IPS DF 6.9 (cell line): ENCODE measurements at regions not wholly inside any gene's neighbourhood (a gene's known extent, or its start where the extent isn't known, plus 50 kb on each side); places are given as distances from the start of the nearest gene placed in this dataset.

Experiments
- DNase-seq: peaks from one replicate; pipeline ENCODE4 v3.0.0-alpha.2; 2013; ENCODE audit warnings: low read depth, low spot score
- H3K27ac ChIP-seq: one replicate; pipeline ENCODE4 v1.5.1; 2013; ENCODE audit warnings: low read length, control low read depth
- H3K27me3 ChIP-seq: 2 replicates; pipeline ENCODE4 v1.6.1; 2013; ENCODE audit warnings: mild to moderate bottlenecking, low read length; ENCODE audit not compliant: control insufficient read depth, insufficient read depth
- H3K36me3 ChIP-seq: 2 replicates; pipeline ENCODE4 v1.6.1; 2013; ENCODE audit warnings: low read length; ENCODE audit not compliant: control insufficient read depth, insufficient read depth
- H3K4me1 ChIP-seq: 2 replicates; pipeline ENCODE4 v1.6.1; 2013; ENCODE audit warnings: low read length; ENCODE audit not compliant: control insufficient read depth, insufficient read depth
- H3K4me3 ChIP-seq: 2 replicates; pipeline ENCODE4 v1.5.1; 2013; ENCODE audit warnings: mild to moderate bottlenecking, low read length
- H3K9me3 ChIP-seq: 2 replicates; pipeline ENCODE4 v1.6.1; 2013; ENCODE audit warnings: low read length, inconsistent platforms; ENCODE audit not compliant: control insufficient read depth, insufficient read depth
- WGBS: extraction: QIAGEN DNeasy Blood & Tissue Kit; methylation state at CpG from one replicate; pipeline ENCODE4 v1.1.7; 2013; ENCODE audit warnings: mixed read lengths, missing lambda C conversion rate; ENCODE audit not compliant: insufficient read length, insufficient coverage; 5-methylcytosine and 5-hydroxymethylcytosine counted together

DNA sequence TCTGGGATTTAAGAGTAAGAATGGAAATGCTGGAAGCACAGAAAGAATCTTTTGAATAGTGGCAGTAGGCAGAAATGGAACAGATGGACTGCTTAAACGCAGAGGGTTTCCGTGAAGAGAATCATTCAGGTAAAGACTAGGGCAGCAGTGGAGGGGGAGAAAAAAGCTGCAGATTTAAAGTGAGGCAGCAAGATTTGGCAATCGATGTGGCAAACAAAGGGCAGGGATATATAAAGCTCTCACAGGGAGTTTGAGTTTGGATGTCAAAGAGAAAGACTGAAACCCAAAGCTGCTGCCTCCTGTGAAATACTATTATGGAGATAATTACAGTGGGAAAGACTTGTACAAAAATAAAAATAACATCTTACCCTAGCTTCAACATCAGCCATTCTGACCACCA, 384.0 kb downstream of the CENPC start:
- Histone ChIP-seq H3K9me3 (no peaks in the 10 kb centered on the region), H3K27me3 (no peaks in the 10 kb centered on the region), H3K27ac (no peak overlapping the region), H3K4me3 (no peak overlapping the region), H3K36me3 (no peaks in the 10 kb centered on the region), H3K4me1 (no peaks in the 10 kb centered on the region)
- DNase-seq = no peak
- WGBS = no CpG with 5 or more reads among the region's 3 CpGs

DNA sequence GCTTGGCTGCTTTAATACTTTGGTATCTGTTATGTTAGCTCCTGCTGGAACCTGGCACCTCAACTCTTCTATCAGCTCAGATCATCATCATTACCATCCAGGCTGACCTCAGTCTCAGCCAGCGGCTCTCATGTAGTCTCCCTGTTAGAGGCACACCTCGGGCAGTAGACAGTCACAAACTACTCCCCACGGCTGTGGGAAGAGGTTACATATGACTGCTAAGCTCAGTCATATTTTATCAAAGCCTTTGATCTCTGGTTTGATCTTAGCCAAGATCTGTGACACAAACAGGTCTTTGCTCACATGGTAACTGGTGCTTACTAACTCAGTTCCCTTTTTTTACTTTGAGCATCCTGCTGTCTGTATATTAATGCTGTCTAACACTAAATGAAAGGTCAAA, 384.9 kb downstream of the CENPC start:
- Histone ChIP-seq H3K27ac (no peak overlapping the region), H3K36me3 (no peaks in the 10 kb centered on the region), H3K4me3 (no peak overlapping the region), H3K4me1 (no peaks in the 10 kb centered on the region), H3K9me3 (no peaks in the 10 kb centered on the region), H3K27me3 (no peaks in the 10 kb centered on the region)
- DNase-seq = no peak
- no CpG with 5 or more reads among the region's 3 CpGs for WGBS

DNA sequence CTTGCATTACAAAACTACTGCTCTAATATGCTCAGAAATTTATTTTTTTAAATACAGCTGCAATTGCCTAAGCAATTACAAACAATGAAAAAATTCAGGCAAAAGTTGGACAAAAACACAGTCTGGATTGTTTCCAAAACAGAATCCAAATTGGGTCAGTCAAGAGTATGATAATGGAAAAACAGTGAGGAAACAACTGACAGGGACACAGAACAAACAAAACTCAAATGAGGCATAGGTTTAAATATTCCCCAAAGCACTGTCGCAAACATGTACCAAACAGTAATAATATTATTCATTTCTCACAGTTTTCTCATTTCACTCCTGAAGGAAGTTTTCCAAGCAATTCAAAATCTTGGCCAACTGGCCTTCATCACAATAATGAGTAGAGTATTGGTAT, 386.6 kb downstream of the CENPC start:
- WGBS = no CpG with 5 or more reads among the region's 1 CpG
- no peaks in the 10 kb centered on the region for H3K27me3 ChIP-seq
- H3K4me1 ChIP-seq = no peaks in the 10 kb centered on the region
- H3K9me3 ChIP-seq = no peaks in the 10 kb centered on the region
- no peak overlapping the region for H3K27ac ChIP-seq
- no peak for DNase-seq
- no peak overlapping the region for H3K4me3 ChIP-seq
- H3K36me3 ChIP-seq = no peaks in the 10 kb centered on the region

DNA sequence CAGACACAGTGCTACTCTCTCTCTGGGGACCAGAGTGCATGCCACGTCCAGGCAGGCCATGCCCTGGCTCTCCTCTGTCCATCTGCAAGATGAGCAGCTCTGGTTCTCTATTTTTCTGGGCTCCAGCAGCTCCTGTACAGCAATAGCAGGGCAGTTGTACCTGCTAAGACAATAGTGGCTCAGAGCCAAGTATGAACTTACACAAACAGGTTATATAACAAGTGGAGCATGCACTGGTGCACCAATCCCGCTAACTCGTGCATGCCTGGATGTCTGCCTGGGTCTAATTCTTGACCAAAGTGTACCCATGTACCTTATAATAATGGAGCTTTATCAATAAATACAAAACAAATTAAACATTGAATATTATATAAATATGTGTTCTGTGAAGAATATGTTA, 392.3 kb downstream of the CENPC start:
- WGBS = no CpG with 5 or more reads among the region's 3 CpGs
- no peak overlapping the region for H3K27ac ChIP-seq
- H3K36me3 ChIP-seq = no peaks in the 10 kb centered on the region

DNA sequence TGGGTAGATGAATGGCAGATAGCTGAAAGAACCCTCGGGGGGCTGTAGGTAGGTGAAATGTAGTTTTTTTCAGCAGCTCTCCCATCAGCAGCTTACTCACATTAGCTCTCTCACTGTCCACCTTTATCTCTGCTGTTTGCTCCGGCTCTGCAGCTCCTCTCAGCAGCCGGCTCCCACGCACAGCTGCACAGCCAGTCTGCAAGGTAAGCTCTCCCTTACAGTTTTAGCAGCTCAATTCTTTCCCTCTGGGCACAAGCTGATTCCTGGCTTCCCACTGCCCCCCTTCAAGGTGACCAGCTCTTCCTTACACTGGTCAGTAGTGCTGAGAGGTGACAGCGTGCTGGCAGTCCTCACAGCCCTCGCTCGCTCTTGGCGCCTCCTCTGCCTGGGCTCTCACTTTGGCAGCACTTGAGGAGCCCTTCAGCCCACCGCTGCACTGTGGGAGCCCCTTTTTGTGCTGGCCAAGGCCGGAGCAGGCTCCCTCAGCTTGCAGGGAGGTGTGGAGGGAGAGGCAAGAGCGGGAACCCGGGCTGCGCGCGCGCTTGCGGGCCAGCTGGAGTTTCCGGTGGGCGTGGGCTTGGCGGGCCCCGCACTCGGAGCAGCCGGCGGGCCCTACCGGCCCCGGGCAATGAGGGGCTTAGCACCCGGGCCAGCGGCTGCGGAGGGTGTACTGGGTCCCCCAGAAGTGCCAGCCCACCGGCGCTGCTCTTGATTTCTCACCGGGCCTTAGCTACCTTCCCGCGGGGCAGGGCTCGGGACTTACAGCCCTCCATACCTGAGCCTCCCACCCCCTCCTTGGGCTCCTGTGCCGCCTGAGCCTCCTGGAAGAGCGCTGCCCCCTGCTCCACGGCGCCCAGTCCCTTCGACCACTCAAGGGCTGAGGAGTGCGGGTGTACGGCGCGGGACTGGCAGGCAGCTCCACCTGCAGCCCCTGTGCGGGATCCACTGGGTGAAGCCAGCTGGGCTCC, 393.6 kb downstream of the CENPC start:
- no CpG with 5 or more reads among the region's 45 CpGs for WGBS
- DNase-seq = no peak
- Histone ChIP-seq H3K36me3 (no peaks in the 10 kb centered on the region), H3K4me3 (no peak overlapping the region), H3K27me3 (no peaks in the 10 kb centered on the region), H3K27ac (no peak overlapping the region), H3K4me1 (no peaks in the 10 kb centered on the region), H3K9me3 (no peaks in the 10 kb centered on the region)

More for the DNA sequence above, 392.3 kb downstream of the CENPC start:
- Histone ChIP-seq H3K27me3 (no peaks in the 10 kb centered on the region), H3K9me3 (no peaks in the 10 kb centered on the region), H3K4me1 (no peaks in the 10 kb centered on the region), H3K4me3 (no peak overlapping the region)
- DNase-seq = no peak

DNA sequence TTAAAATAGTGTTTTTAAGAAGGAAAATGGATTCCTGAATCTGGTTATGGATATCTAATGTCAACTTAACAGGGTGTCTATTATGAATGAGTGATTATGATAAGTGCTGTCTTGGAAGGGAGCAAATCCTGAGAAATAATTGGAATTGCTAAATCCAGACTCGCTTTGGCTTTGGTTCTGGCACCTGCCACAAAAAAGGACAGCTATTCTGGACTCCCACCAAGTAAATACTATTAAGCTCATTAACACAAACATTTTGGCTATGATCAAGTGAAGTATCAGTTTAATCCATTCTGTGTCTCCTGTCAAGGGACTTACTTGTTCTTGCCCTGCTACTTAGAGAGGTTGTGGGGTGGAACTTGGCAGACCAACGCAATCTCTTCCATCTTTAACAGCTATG, 403.7 kb downstream of the CENPC start:
- no CpG with 5 or more reads among the region's 2 CpGs for WGBS
- no peaks in the 10 kb centered on the region for H3K27me3 ChIP-seq
- no peaks in the 10 kb centered on the region for H3K9me3 ChIP-seq
- no peak overlapping the region for H3K27ac ChIP-seq
- DNase-seq = no peak
- no peaks in the 10 kb centered on the region for H3K36me3 ChIP-seq
- no peaks in the 10 kb centered on the region for H3K4me1 ChIP-seq
- no peak overlapping the region for H3K4me3 ChIP-seq

DNA sequence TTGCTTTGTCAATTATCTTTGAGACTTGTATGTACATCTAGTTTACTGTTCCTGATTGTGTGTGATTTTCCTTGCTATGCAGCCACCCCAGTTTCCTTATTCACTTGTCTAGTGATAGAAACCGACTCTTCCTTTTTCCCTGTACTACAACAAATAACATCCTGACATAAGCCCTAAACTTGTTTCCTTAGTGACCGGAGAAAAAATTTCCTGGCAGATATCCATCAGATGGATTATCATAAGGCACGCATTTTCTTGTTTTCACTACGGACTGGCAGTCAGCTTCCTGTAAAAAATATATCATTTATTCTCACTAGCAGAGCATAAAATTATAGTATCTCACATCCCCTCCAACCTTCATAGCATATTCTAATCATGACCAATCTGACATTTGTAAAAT, 410.7 kb downstream of the CENPC start:
- H3K27me3 ChIP-seq = no peaks in the 10 kb centered on the region
- WGBS = no CpG with 5 or more reads among the region's 4 CpGs
- no peak overlapping the region for H3K27ac ChIP-seq
- no peaks in the 10 kb centered on the region for H3K9me3 ChIP-seq
- H3K4me3 ChIP-seq = no peak overlapping the region
- no peaks in the 10 kb centered on the region for H3K36me3 ChIP-seq
- no peaks in the 10 kb centered on the region for H3K4me1 ChIP-seq
- DNase-seq = no peak

DNA sequence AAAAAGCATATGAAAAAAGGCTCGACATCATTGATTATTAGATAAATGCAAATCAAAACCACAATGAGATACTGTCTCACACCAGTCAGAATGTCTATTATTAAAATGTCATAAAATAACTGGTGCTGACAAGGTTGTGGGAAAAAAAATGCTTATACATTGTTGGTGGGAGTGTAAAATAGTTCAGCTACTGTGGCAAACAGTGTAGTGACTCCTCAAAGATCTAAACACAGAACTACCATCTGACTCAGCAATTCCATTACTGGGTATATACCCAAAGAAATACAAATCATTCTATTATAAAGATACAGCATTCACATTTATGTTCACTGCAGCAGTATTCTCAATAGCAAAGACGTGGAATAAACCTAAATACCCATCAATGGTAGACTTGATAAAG, 412.1 kb downstream of the CENPC start:
- no peaks in the 10 kb centered on the region for H3K36me3 ChIP-seq
- DNase-seq = no peak
- no peak overlapping the region for H3K27ac ChIP-seq
- no peaks in the 10 kb centered on the region for H3K4me1 ChIP-seq
- H3K4me3 ChIP-seq = no peak overlapping the region
- no CpG with 5 or more reads among the region's 2 CpGs for WGBS
- no peaks in the 10 kb centered on the region for H3K27me3 ChIP-seq
- no peaks in the 10 kb centered on the region for H3K9me3 ChIP-seq

DNA sequence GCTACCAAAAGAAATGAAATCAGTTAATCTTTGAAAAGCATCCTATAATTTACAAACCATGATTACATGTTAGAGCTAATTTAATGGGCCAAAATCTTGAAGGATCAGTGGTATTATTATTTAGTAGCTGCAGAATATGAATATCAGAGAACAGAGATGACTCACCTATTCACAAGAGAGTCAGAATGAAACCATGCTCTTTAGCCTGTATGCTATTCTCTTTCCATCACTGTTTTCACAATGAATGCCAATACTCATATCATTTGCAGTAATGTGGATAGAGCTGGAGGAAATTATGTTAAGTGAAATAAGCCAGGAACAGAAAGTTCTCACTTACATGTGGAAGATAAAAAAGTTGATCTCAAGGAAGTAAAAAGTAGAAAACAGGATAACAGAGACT, 414.1 kb downstream of the CENPC start:
- no peak overlapping the region for H3K27ac ChIP-seq
- H3K9me3 ChIP-seq = no peaks in the 10 kb centered on the region
- H3K4me3 ChIP-seq = no peak overlapping the region
- H3K36me3 ChIP-seq = no peaks in the 10 kb centered on the region
- no peaks in the 10 kb centered on the region for H3K4me1 ChIP-seq
- DNase-seq = no peak
- H3K27me3 ChIP-seq = no peaks in the 10 kb centered on the region

DNA sequence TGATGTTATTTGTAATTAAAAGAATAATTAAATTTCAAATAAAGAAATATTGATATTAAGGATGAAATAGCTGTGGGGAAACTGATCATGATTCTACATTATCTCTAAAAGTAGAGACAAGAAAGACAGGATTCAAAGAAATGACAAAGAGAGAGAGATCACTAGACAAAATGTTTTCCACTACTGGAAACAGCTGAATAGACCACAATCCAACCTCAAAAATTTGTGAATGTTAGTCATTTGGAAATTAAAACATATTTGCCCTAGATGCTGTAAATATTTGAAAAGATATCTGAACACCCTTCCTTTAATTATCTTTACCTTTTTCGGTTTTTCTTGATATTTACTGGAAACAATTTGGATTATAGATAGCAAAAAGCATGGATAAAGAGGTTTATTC, 414.9 kb downstream of the CENPC start:
- H3K4me3 ChIP-seq = no peak overlapping the region
- DNase-seq = no peak
- no peaks in the 10 kb centered on the region for H3K36me3 ChIP-seq
- H3K9me3 ChIP-seq = no peaks in the 10 kb centered on the region
- no peaks in the 10 kb centered on the region for H3K4me1 ChIP-seq
- no CpG with 5 or more reads among the region's 1 CpG for WGBS
- H3K27ac ChIP-seq = no peak overlapping the region
- no peaks in the 10 kb centered on the region for H3K27me3 ChIP-seq

DNA sequence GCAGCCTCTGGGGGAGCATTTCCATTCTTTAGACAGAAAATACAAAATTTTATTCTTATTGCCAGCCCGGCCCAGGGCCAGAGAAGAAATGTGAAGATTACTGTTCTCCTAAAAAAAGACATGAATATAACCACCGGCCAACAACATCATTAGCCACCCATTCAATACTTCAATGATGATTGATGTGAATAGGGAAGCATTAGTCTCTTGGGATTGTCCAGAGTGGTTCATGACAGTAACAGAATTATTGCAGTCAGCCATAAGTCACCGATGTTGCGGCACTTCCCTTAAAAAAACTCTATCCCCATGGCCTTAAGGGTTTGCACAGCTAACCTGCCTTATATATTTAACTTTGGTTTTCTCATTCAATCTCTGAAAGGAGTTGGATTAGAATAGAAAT, 418.7 kb downstream of the CENPC start:
- H3K4me3 ChIP-seq = no peak overlapping the region
- H3K4me1 ChIP-seq = no peaks in the 10 kb centered on the region
- no CpG with 5 or more reads among the region's 4 CpGs for WGBS
- no peak for DNase-seq
- H3K27me3 ChIP-seq = no peaks in the 10 kb centered on the region
- no peak overlapping the region for H3K27ac ChIP-seq
- no peaks in the 10 kb centered on the region for H3K36me3 ChIP-seq
- no peaks in the 10 kb centered on the region for H3K9me3 ChIP-seq
